PFSK-1 (cell line): ENCODE measurements at regions not wholly inside any gene's neighbourhood (a gene's known extent, or its start where the extent isn't known, plus 50 kb on each side); places are given as distances from the start of the nearest gene placed in this dataset.

Experiments used
- FOXP2 ChIP-seq: optimal IDR thresholded peaks from 2 replicates; pipeline ENCODE3; 2011; ENCODE audit warnings: borderline replicate concordance, control low read depth, inconsistent platforms; ENCODE audit not compliant: insufficient read depth; ENCODE audit errors: extremely low read length, extremely low read depth
- POLR2AphosphoS5 ChIP-seq: IDR thresholded peaks from 2 replicates; pipeline ENCODE4 v1.6.1; 2012; ENCODE audit warnings: low read depth, mild to moderate bottlenecking, control low read depth, low read length, moderate library complexity
- REST ChIP-seq, 2 experiments: IDR thresholded peaks; 2 replicates each; pipeline versions ENCODE4 v1.6.1 to v1.8.0; 2011 to 2012; ENCODE audit warnings: low read depth in 2 of 2, low read length in 2 of 2, control low read depth in 1 of 2, inconsistent platforms in 1 of 2, mild to moderate bottlenecking in 1 of 2, moderate library complexity in 1 of 2; ENCODE audit not compliant: insufficient read depth in 1 of 2
- SIN3A ChIP-seq: IDR thresholded peaks from 2 replicates; pipeline ENCODE4 v1.6.1; 2012; ENCODE audit warnings: mild to moderate bottlenecking, low read length, moderate library complexity, borderline replicate concordance; ENCODE audit not compliant: insufficient read depth
- TAF1 ChIP-seq: IDR thresholded peaks from 2 replicates; pipeline ENCODE4 v1.6.1; 2012; ENCODE audit warnings: low read length, control low read depth, borderline replicate concordance; ENCODE audit not compliant: insufficient read depth

GRCh38 chr10:123585477-123586445 is 80.4 kb upstream of the GPR26 start:
- TF ChIP-seq SIN3A (no peak), TAF1 (no peak), REST (IDR thresholded peaks at IDR 0.05; ENCODE audit: insufficient read depth in 1 of 2, low read depth in 2 of 2, low read length in 2 of 2) (no peak), POLR2AphosphoS5 (no peak), FOXP2 (no peak)

- TF ChIP-seq TAF1 (no peak), SIN3A (no peak)
These were observed 79.0 kb upstream of the GPR26 start for GRCh38 chr10:123587110-123587509.

GRCh38 chr10:123588386-123588914 is 77.7 kb upstream of the GPR26 start:
- TF ChIP-seq TAF1, result no peak
- no peak for TF ChIP-seq REST (IDR thresholded peaks at IDR 0.05; ENCODE audit: insufficient read depth in 1 of 2, low read depth in 2 of 2, low read length in 2 of 2)
- TF ChIP-seq SIN3A, result no peak
- no peak for TF ChIP-seq POLR2AphosphoS5
- TF ChIP-seq FOXP2, result no peak

- TF ChIP-seq TAF1, result no peak
- no peak for TF ChIP-seq SIN3A
- no peak for TF ChIP-seq FOXP2
- no peak for TF ChIP-seq POLR2AphosphoS5
- no peak for TF ChIP-seq REST (IDR thresholded peaks at IDR 0.05; ENCODE audit: insufficient read depth in 1 of 2, low read depth in 2 of 2, low read length in 2 of 2)
These were observed 70.5 kb upstream of the GPR26 start for GRCh38 chr10:123595661-123596060.

- TF ChIP-seq FOXP2, result no peak
- no peak for TF ChIP-seq SIN3A
- no peak for TF ChIP-seq TAF1
- no peak for TF ChIP-seq REST (IDR thresholded peaks at IDR 0.05; ENCODE audit: insufficient read depth in 1 of 2, low read depth in 2 of 2, low read length in 2 of 2)
- no peak for TF ChIP-seq POLR2AphosphoS5
These were observed 68.5 kb upstream of the GPR26 start for GRCh38 chr10:123597676-123598075.
